WTC11 (cell line): ENCODE measurements at regions not wholly inside any gene's neighbourhood (a gene's known extent, or its start where the extent isn't known, plus 50 kb on each side); places are given as distances from the start of the nearest gene placed in this dataset.

ENCODE experiments used
- ATAC-seq: fragments of 200-7000 bp; cut with Tn5 transposase; 2 replicates; pipeline ENCODE4 v1.10.0; 2021; ENCODE audit warnings: mild to moderate bottlenecking, moderate library complexity
- CTCF ChIA-PET: fragments of 300-600 bp; sonication (Branson Sonifier 250); formaldehyde crosslinking; loops from one replicate; lab custom pipeline; 2021; ENCODE audit warnings: antibody characterized with exemption; lab: Charles Lee
- POLR2A ChIA-PET: fragments of 350-600 bp; sonication (Branson Sonifier 250); formaldehyde crosslinking; loops from one replicate; lab custom pipeline; 2021; ENCODE audit warnings: antibody characterized with exemption; lab: Charles Lee
- DNase-seq: peaks from one replicate; pipeline ENCODE4 v3.0.0; 2021; ENCODE audit warnings: low spot score
- H3K27ac Mint-ChIP-seq: 2 replicates; pipeline ENCODE4 v1.8.0; 2021; ENCODE audit warnings: mixed read lengths
- H3K27me3 Mint-ChIP-seq: 2 replicates; pipeline ENCODE4 v1.8.0; 2021; ENCODE audit warnings: low read depth, mild to moderate bottlenecking, moderate library complexity, mixed read lengths
- H3K36me3 Mint-ChIP-seq: 2 replicates; pipeline ENCODE4 v1.8.0; 2021; ENCODE audit warnings: mixed read lengths
- H3K4me1 Mint-ChIP-seq: 2 replicates; pipeline ENCODE4 v1.8.0; 2022; ENCODE audit warnings: mixed read lengths
- H3K4me3 Mint-ChIP-seq: 2 replicates; pipeline ENCODE4 v1.8.0; 2021; ENCODE audit warnings: mild to moderate bottlenecking, moderate library complexity, mixed read lengths
- H3K9me3 Mint-ChIP-seq: 2 replicates; pipeline ENCODE4 v1.8.0; 2021; ENCODE audit warnings: mixed read lengths
- ATF1 ChIP-seq: sonication (generic); formaldehyde crosslinking; IDR thresholded peaks from 2 replicates; pipeline ENCODE4 v1.8.1; 2023; ENCODE audit warnings: mild to moderate bottlenecking, moderate library complexity, missing genetic modification reagents
- CBFB ChIP-seq: sonication (generic); formaldehyde crosslinking; IDR thresholded peaks from 2 replicates; pipeline ENCODE4 v1.8.1; 2022; ENCODE audit warnings: mild to moderate bottlenecking, low read depth, missing genetic modification reagents
- FOXK1 ChIP-seq: sonication (generic); formaldehyde crosslinking; IDR thresholded peaks from 2 replicates; pipeline ENCODE4 v1.8.0; 2022; ENCODE audit warnings: mild to moderate bottlenecking, moderate library complexity, missing genetic modification reagents
- FOXP1 ChIP-seq: sonication (generic); formaldehyde crosslinking; IDR thresholded peaks from 2 replicates; pipeline ENCODE4 v1.8.0; 2022; ENCODE audit warnings: missing genetic modification reagents, mild to moderate bottlenecking, moderate library complexity, borderline replicate concordance
- HMGA2 ChIP-seq: fragments of 250-450 bp; sonication (Bioruptor Pico); IDR thresholded peaks from 2 replicates; pipeline ENCODE4 v1.4.0; 2021; ENCODE audit warnings: mild to moderate bottlenecking, moderate library complexity
- IRF2 ChIP-seq: sonication (generic); formaldehyde crosslinking; IDR thresholded peaks from 2 replicates; pipeline ENCODE4 v1.8.0; 2022; ENCODE audit warnings: low read depth, missing genetic modification reagents, borderline replicate concordance
- JAZF1 ChIP-seq: fragments of 250-450 bp; sonication (Bioruptor Pico); IDR thresholded peaks from 2 replicates; pipeline ENCODE4 v1.9.0; 2021; ENCODE audit warnings: moderate library complexity, mild to moderate bottlenecking, inconsistent platforms
- MLX ChIP-seq: sonication (generic); formaldehyde crosslinking; IDR thresholded peaks from 2 replicates; pipeline ENCODE4 v1.8.1; 2023; ENCODE audit warnings: mild to moderate bottlenecking, missing genetic modification reagents, moderate library complexity
- MXD4 ChIP-seq: fragments of 250-450 bp; sonication (Bioruptor Pico); IDR thresholded peaks from 2 replicates; pipeline ENCODE4 v1.8.0; 2021; ENCODE audit warnings: mild to moderate bottlenecking, moderate library complexity, borderline replicate concordance
- MYBL2 ChIP-seq: sonication (generic); formaldehyde crosslinking; IDR thresholded peaks from 2 replicates; pipeline ENCODE4 v1.8.1; 2023; ENCODE audit warnings: mild to moderate bottlenecking, moderate library complexity, missing genetic modification reagents
- NR1H2 ChIP-seq: sonication (generic); formaldehyde crosslinking; IDR thresholded peaks from 2 replicates; pipeline ENCODE4 v1.9.0; 2021; ENCODE audit warnings: mild to moderate bottlenecking, moderate library complexity, missing genetic modification reagents
- RORB ChIP-seq: fragments of 250-450 bp; sonication (Bioruptor Pico); IDR thresholded peaks from 2 replicates; pipeline ENCODE4 v1.9.0; 2021; ENCODE audit warnings: mild to moderate bottlenecking
- SMAD3 ChIP-seq: sonication (generic); formaldehyde crosslinking; IDR thresholded peaks from 2 replicates; pipeline ENCODE4 v1.8.0; 2022; ENCODE audit warnings: missing genetic modification reagents, mild to moderate bottlenecking, borderline replicate concordance
- TEAD1 ChIP-seq: sonication (generic); formaldehyde crosslinking; IDR thresholded peaks from 2 replicates; pipeline ENCODE4 v1.8.0; 2022; ENCODE audit warnings: mild to moderate bottlenecking, missing genetic modification reagents
- TP53 ChIP-seq: sonication (generic); formaldehyde crosslinking; IDR thresholded peaks from 2 replicates; pipeline ENCODE4 v1.8.1; 2023; ENCODE audit warnings: mild to moderate bottlenecking, missing genetic modification reagents
- USF1 ChIP-seq: sonication (generic); formaldehyde crosslinking; IDR thresholded peaks from 2 replicates; pipeline ENCODE4 v1.8.0; 2022; ENCODE audit warnings: mild to moderate bottlenecking, missing genetic modification reagents
- ZMAT4 ChIP-seq: fragments of 250-450 bp; sonication (Bioruptor Pico); IDR thresholded peaks from 2 replicates; pipeline ENCODE4 v1.9.0; 2021; ENCODE audit warnings: mild to moderate bottlenecking
- ZNF317 ChIP-seq: sonication (generic); formaldehyde crosslinking; IDR thresholded peaks from 2 replicates; pipeline ENCODE4 v1.8.1; 2023; ENCODE audit warnings: low read depth, mild to moderate bottlenecking, moderate library complexity, missing genetic modification reagents, borderline replicate concordance
- ZNF396 ChIP-seq: fragments of 250-450 bp; sonication (Bioruptor Pico); IDR thresholded peaks from 2 replicates; pipeline ENCODE4 v1.8.0; 2021; ENCODE audit warnings: mild to moderate bottlenecking, moderate library complexity, borderline replicate concordance
- ZNF416 ChIP-seq: fragments of 250-450 bp; sonication (Bioruptor Pico); IDR thresholded peaks from 2 replicates; pipeline ENCODE4 v1.9.0; 2021; ENCODE audit warnings: mild to moderate bottlenecking, inconsistent platforms
- ZNF425 ChIP-seq: fragments of 250-450 bp; sonication (Bioruptor Pico); conservative IDR thresholded peaks from 2 replicates; pipeline ENCODE4 v1.9.0; 2021; ENCODE audit warnings: mild to moderate bottlenecking
- ZNF512 ChIP-seq: sonication (generic); formaldehyde crosslinking; IDR thresholded peaks from 2 replicates; pipeline ENCODE4 v1.8.1; 2022; ENCODE audit warnings: missing genetic modification reagents, borderline replicate concordance
- ZSCAN18 ChIP-seq: fragments of 250-450 bp; sonication (Bioruptor Pico); IDR thresholded peaks from 2 replicates; pipeline ENCODE4 v2.1.2; 2022; ENCODE audit warnings: mild to moderate bottlenecking, moderate library complexity

GRCh38 chr10:23604613-23605012 is 165.7 kb downstream of the OTUD1 start:
- no peaks in the 10 kb centered on the region for H3K4me1 Mint-ChIP-seq
- peaks cover 15% of the 10 kb centered on the region for H3K9me3 Mint-ChIP-seq
- DNase-seq, result no peak
- H3K27ac Mint-ChIP-seq, result no peak overlapping the region
- POLR2A ChIA-PET, result no interaction called here
- no peak overlapping the region for H3K4me3 Mint-ChIP-seq
- H3K27me3 Mint-ChIP-seq, result no peaks in the 10 kb centered on the region; the same call in 1 of the 2 replicates
- TF ChIP-seq ZMAT4 (CRISPR knock-in tag), result no peak
- TF ChIP-seq CBFB (CRISPR knock-in tag), result no peak
- no peak for TF ChIP-seq USF1 (CRISPR knock-in tag)
- no peak for TF ChIP-seq NR1H2 (CRISPR knock-in tag)
- TF ChIP-seq TP53 (CRISPR knock-in tag), result no peak
- TF ChIP-seq ZNF317, result no peak
- no peak for TF ChIP-seq IRF2
- TF ChIP-seq MXD4 (CRISPR knock-in tag), result no peak
- TF ChIP-seq MLX (CRISPR knock-in tag), result no peak
- no peak for TF ChIP-seq HMGA2 (CRISPR knock-in tag)
- no peak for TF ChIP-seq ZNF512 (CRISPR knock-in tag)
- TF ChIP-seq ATF1 (CRISPR knock-in tag), result no peak
- no peak for TF ChIP-seq ZNF396 (CRISPR knock-in tag)
- TF ChIP-seq ZSCAN18 (CRISPR knock-in tag), result no peak
- no peak for TF ChIP-seq TEAD1 (CRISPR knock-in tag)
- TF ChIP-seq RORB, result no peak
- ATAC-seq, result no peak
- peaks cover 5% of the 10 kb centered on the region; the same call in 1 of the 2 replicates for H3K36me3 Mint-ChIP-seq
- CTCF ChIA-PET, result no interaction called here

- H3K27ac Mint-ChIP-seq, result no peak overlapping the region
- H3K4me3 Mint-ChIP-seq, result no peak overlapping the region
- no peaks in the 10 kb centered on the region for H3K36me3 Mint-ChIP-seq
- CTCF ChIA-PET, result no interaction called here
- no peaks in the 10 kb centered on the region for H3K4me1 Mint-ChIP-seq
- ATAC-seq, result no peak
- TF ChIP-seq MYBL2 (CRISPR knock-in tag), result no peak
- no peak for TF ChIP-seq ZMAT4 (CRISPR knock-in tag)
- no peak for TF ChIP-seq FOXP1 (CRISPR knock-in tag)
- no peak for TF ChIP-seq JAZF1 (CRISPR knock-in tag)
- TF ChIP-seq ZNF425 (CRISPR knock-in tag), result no peak
- TF ChIP-seq ZNF416, result no peak
- TF ChIP-seq SMAD3 (CRISPR knock-in tag), result no peak
- TF ChIP-seq FOXK1, result no peak
- TF ChIP-seq, all 79 proteins: peak for 0
- Mint-ChIP-seq H3K9me3 (peaks cover 4% of the 10 kb centered on the region; the same call in 1 of the 2 replicates), H3K27me3 (no peaks in the 10 kb centered on the region)
- DNase-seq, result no peak
- POLR2A ChIA-PET, result no interaction called here
Observed at GRCh38 chr10:23606456-23606855, 167.6 kb downstream of the OTUD1 start.
